HG03103 (cell line): ENCODE measurements at regions not wholly inside any gene's neighbourhood (a gene's known extent, or its start where the extent isn't known, plus 50 kb on each side); places are given as distances from the start of the nearest gene placed in this dataset.
"Not testable (repeated sequence)": the region's sequence is repeated elsewhere in the genome, so short reads cannot be mapped to it uniquely, and the experiment has no call there.

ENCODE experiments used
- ATAC-seq: cut with Tn5 transposase; IDR thresholded peaks from one replicate; pipeline ENCODE4 v1.9.1; 2021; ENCODE audit warnings: low read depth; ENCODE audit not compliant: unreplicated experiment

DNA sequence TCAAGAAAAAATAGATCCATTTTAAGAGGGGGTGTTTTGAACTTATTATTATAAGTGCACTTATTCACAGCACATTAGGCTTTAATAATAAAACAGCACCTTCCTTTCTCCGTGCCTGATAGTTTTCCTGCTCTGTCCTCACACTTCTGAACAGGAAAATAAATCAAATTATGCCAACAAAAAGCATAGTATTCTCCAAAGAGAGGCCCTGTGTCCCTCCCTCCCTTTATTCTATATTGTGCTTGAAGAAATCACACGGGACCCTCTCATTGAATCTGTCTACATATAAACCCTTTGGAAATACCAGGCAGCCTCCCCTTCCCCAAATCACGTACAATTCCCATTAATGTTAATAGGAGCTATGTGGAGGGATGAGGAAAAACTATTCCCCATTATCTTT is 462.9 kb upstream of the NRSN1 start:
- no peak for ATAC-seq

DNA sequence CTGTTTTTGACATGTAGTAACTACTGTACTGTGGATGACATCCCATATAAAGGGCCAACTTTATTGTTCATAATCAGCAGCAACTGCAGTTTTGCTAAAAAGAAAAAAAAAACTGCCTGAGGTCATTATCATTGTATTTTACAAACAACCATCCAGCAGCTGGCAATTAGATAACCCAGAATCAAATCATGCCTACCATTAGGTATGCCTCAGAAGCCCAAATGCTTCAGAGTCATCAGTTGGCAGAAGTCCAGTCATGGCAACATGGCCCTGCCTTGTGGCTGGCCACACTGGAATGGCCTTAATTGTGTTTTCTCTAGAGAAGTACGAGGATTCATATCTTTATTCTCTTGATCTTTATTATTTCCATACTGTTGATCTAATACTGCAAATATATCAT is 462.4 kb upstream of the NRSN1 start:
- no peak for ATAC-seq

DNA sequence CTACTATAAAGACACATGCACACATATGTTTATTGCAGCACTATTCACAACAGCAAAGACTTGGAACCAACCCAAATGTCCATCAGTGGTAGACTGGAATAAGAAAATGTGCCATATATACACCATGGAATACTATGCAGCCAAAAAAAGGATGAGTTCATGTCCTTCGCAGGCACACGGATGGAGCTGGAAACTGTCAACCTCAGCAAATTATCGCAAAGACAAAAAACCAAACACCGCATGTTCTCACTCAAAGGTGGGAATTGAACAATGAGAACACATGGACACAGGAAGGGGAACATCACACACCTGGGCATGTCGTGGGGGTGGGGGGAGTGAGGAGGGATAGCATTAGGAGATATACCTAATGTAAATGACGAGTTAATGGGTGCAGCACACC is 460.1 kb upstream of the NRSN1 start:
- ATAC-seq, result not testable (repeated sequence)

DNA sequence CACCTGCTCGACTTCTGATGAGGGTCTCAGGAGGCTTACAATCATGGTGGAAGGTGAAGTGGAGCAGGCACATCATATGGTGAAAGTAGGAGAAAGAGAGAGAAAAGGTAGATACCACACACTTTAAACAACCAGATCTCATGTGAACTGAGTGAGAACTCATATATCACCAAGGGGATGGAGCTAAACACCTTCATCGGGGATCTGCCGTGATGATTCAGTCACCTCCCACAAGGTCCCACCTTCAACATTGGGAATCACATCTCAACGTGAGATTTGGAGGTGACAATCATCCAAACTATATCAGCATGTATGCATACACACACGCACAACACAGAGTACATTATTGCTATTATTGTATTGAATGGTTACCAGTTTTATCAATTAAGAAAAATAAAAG is 453.3 kb upstream of the NRSN1 start:
- ATAC-seq, result no peak

DNA sequence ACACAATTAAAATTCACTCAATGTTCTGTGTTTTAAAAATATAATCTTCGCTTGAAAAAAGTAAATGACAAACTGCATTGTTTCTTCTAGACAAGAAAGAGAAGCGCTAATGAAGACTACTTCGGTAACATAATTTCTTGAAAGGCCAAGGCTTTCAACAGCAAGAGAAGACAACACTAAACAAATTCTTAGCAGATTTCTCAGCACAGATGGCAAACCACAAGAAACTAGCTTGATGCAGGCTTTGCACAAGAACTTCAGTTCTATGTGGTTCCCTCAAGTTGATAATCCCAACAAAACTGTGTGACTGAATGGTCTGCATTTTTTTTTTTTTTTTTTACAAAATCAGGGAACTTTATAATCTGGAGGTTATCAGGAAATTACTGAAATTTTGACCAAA is 447.4 kb upstream of the NRSN1 start:
- ATAC-seq, result no peak

DNA sequence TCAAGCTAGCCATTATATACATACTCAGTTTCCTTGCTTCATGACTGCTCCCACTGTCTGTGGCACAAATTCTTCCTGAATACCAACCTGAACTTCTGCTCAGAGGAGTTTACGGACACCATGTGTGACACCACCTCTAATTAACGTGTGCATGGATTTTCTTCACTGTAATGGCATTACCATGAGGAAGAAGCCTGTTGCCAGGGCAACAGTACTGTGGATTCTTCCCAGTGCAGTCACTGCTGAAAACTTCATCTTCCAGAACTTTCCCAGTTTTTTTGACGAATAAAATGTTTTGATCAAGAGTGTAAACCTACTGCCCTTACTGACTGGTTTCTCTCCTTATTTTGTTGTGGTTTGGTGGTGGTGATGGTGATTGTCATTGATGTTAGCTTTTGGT is 444.3 kb upstream of the NRSN1 start:
- no peak for ATAC-seq

DNA sequence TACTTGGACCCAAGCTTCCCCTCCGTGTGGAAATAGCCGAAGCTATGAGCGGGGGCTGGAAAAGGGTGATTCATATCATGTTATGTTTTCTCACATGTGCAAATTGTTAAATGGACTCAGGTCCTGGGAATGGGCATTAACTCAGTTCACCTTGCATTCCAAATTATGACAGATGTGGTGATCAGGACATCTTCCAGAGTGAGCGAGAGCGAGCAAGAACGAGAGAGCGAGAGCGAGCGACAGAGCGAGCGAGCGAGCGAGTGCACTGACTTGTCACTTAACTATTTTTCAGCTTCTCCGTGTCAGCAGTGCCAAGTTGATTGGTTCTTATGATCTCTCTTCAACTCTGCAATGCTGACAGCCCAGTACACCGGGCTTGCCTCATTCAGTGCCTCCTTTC is 437.4 kb upstream of the NRSN1 start:
- no peak for ATAC-seq

DNA sequence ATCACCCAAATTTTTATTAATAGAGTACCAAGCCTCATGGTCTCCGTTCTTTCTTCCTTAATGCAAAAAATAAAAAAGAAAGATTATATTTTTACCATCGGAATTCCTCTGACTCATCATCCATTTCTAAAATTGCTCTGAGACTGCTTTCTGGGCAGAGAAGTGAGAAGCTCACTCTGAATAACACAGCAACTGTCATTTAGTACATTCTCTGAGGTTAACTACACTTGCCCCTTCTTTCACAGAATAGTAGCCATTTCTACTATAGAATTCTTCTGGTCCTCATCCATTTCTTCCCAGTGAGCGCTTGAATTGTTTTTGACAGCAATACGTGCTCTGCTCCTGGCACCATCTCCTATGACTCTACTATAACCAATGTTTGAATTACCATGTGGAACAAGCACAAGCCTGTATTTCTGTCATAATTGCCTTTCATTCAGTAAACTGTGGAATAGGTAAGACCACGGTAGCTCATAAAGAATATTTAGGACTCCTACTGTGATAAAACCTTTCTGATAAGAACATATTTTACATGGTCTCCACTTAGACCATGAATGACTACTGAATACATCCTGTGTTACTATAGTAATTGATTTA is 435.5 kb upstream of the NRSN1 start:
- ATAC-seq, result no peak

DNA sequence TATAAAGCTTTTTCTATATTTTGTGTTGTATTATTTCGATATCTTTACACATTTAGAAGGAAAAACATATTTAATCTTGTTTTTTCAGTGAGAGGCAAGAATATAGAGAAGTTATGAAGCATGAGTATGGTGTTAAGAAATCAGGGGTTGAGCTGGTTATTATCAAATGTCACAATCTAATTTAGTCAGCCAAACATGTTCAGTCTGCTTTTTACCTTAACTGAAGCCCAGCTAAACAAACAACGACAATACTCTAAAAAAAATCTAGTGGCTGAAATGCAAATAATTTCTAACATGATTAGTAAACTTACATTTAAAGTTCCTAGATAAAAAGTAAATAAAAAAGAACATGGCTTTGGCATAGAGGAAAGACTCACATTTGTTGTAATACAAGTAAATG is 433.8 kb upstream of the NRSN1 start:
- ATAC-seq, result no peak

DNA sequence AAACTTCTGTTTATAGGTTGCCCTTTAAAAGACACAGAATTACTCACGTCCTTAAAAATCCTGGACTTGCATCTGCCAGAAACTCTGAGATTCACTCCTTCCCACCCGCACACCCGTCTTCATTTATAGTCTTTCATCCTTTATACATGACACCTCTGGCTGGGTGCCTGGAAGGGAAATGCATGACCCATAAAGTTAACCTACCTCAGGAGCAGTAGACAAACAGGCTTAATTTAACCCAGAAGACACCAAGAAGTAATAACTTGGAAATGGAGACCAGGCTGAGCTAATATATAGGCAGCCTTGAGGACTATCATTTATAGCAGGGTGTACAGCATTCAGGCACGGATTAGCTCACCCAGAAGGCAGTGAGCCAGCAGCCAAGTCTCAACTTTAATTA is 429.0 kb upstream of the NRSN1 start:
- ATAC-seq, result no peak

DNA sequence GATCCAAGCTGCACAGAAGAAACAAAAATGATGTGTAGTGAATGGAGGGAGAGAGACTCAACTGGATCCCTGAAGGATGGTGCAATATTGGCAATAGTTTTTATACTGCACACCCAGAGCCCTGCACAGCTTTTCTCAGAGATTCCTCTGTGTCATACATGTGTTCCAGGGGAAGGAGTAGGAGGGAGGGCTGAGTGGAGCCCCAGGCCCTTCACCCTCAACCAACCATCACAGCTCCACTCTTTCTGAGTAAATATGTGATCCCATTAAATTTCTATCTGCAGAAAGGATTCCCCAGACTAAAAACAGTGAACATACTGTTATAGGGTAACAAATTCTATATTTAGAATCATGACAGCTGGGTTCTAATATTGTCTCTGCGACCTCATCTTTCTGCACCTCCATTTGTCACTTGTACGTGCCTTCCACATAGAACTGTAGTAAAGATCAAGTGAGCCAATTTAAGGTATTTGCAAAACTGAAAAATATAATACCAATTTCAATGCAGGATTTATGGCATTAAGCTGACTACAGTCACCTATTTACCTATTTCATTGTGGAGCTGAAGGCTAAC is 421.4 kb upstream of the NRSN1 start:
- no peak for ATAC-seq

DNA sequence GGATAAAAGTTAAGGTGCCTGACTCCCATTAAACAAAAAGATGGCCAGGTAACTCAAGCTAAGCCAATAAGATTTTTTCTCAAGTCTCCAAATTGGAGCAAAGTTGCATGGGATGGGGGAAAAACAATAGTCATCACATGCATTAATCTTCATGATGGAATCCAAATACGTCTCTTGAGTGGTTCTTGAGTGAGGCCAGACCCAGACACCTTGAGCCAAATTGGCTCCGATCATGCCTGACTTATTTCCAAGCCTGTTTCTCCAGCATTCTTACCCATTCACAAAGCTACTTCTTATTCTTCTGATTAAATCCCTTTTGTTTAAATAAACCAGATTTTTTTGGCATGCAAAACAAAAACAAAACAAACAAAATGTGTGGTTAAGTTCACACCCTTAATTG is 420.3 kb upstream of the NRSN1 start:
- no peak for ATAC-seq

DNA sequence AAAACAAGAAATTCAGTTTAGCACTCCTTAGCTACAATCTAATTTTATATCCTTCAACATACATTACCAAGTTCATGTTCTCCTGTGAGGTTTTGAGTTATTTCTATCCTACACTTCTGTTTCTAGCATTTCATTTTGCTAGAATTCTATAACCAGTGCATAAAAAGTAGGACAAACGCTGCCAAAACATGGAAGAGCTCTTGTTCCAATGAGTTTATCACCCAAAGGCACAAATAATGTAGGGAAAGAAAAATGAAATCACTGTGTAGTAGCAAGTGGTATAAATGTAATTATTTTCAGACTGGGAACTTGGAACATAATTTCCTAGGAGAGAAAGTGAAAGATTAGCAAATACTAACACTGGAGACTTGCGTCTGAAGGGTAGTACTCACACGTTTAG is 413.3 kb upstream of the NRSN1 start:
- ATAC-seq, result no peak

DNA sequence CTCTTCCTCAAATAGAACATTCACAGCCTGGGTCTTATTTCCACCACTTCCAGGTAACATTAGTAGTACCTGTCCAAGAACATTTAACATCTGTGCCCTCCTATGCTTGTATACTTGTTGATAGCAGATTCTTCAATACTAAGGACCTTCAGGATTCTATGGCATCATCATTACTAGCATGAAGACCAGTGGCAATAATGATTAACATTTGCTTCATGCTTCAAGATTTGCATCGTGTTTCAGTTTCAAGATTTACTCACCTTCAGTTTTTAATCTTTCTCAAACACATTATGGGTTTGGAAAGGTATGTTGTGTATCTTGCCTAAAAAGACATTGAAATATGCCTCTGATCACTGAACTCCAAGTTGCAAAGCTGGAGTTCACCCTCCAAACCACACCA is 412.8 kb upstream of the NRSN1 start:
- no peak for ATAC-seq

DNA sequence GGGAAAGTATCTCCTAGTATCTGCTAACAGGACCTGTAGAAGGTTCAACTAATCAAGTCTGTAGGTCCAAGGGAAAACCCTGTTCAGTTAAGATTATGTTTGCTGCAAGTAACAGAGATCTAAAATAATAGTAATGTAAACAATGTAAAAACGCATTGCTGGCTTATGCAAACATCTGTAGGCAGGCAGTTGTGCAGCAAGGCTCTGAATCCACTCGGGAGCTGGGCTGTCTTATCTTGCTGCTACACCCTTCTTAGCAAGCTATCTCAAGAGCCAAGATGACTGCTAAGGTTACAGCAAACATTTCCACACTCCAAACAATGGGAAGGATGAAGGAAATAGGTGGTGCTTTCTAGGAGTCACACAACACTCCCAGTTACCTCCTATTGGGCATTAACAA is 397.3 kb upstream of the NRSN1 start:
- no peak for ATAC-seq

DNA sequence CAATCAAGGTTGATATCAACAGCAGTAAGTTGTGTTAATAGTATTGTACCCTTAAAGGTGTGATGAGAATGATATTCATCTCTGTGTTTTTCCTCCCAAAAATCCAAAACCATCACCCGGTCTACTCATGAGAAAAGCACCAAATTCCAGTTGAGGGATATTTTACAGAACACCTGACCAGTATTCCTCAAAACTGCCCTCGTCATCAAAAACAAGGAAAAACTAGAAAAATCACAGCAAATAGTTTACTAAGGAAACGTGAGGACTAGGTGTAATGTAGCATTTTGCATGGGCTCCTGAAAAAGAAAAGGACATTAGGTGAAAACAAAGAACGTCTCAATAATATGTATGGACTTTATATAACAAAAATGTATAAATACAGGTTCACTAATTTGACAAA is 394.4 kb upstream of the NRSN1 start:
- no peak for ATAC-seq

DNA sequence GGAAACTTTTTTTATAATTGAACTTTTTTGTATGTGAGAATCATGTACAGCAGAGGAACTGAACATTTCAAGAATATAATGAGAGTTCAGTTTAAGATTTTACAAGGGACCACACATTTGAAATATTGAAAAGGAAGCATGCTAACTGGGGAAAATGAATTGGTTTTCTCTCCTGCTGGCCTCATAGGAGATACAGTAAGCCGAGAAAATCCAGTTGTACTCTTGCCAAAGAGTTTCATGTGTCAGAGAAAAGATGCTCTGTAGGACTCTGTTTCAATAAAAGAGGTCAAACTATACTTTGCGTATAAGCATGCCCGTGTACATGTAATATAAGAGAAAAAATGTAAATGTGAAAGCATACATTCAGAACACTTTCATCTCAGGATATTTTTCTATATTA is 393.5 kb upstream of the NRSN1 start:
- no peak for ATAC-seq

DNA sequence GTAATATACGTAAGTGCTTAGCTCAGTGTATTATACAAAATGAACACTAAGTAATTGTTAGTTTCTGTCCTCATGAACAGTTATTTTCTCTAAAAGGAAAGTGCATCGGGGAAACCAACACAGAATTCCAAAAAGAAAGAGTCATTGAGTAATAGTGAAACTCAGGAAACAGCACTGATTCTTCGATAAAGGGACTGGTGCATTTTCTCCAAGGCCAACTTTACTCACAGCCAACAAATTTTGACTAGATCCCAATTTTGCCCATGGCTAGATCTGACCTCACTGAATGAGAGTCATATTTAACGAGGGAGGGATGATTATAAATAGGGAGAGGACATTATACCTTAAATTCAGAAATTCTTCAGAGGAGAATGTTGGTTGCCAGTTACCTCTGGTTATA is 390.9 kb upstream of the NRSN1 start:
- ATAC-seq, result no peak

DNA sequence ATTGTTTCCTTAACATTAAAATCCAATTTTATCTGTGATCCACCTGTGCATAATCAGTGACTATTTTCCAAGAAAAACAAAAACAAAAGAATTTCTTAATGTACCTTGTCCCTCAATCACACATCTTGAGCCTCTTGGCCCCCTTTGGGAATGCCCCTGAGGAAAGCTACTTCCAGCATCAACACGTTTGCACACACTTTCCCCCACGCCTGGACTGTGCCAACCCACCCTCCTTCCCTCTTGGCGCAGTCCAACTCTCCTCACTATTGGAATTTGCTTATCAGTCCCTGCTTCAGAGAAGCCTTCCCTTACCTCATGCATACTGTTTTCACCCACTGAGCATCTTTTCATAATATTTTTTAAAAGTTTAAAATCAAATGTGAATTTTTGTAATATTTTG is 389.4 kb upstream of the NRSN1 start:
- ATAC-seq, result no peak

DNA sequence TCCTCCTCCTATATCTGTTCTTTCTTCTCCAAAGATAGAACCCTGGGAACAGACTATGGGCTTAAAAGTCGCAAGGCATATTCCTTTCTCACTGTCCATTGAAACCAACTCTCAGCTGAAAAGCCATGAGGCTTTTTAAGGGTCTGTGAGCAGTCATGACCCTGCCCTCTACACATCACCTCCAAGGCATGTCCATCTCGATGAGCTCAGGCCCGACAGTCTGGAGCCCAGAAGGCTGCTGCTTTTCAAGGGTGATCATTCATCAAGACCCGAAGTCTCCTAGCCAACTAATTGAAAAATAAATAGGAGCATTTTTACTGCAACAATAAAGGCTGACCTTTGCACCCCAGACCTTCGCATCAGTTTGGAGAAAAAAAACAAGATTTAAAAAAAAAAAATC is 378.8 kb upstream of the NRSN1 start:
- ATAC-seq, result no peak

DNA sequence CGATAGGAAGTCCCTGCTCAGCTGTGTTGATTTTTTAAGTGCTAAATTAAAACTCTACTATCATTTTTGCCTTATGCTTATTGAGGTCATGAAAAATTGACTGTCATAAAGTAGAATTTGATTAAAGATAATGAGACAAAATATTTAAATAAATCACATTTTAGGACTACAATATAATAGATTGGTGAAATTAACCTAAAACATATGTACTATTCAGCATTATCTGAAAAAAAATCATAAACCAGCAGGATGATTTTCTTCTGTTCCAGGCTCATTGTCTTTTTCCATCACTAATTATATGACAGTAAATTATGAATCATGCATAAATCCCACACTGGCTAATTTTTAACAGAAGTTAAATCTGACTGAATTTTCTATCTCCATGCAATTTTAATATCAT is 373.6 kb upstream of the NRSN1 start:
- no peak for ATAC-seq

DNA sequence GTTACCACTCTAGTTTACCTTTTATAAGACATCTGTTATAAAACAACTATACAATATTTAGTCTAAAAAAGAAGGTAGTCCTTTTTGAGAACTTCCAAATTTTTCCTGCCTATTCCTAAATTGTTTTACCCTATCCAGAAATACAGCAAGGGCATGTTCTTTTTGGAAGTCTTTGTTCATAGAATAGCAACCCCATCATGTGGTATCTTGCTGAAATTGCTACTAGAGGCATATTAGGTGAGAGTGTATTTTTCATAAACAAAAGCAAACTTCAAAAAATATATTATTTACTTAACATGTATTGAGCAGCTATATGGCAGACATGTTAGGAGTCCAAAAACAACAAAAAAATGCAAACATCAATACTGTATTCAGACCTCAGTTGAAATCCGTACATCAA is 371.8 kb upstream of the NRSN1 start:
- no peak for ATAC-seq

DNA sequence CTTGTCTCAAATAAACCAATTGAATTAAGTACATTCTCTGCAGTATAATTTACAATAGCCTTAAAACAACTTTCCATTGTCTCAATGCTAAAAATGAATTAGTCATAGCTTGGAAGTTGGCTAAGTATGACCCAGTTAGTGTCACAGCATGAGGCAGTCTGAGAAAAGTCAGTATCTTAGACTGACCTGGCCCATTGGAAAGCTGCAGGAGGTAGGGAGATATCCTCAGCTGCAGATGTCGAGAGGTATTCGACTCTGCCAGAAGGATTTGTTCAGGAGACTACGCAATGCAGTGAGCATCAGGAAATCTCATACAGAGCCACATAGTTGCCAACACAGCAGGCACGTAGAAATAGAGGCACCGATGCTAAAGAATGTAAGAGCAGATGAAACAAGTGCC is 350.9 kb upstream of the NRSN1 start:
- ATAC-seq, result no peak
